Neural progenitor cell (in vitro differentiated cells): ENCODE measurements at regions not wholly inside any gene's neighbourhood (a gene's known extent, or its start where the extent isn't known, plus 50 kb on each side); places are given as distances from the start of the nearest gene placed in this dataset.

Source experiments
- EZH2phosphoT487 ChIP-seq: fragments of 200-600 bp; sonication (generic); IDR thresholded peaks from 2 replicates; pipeline ENCODE4 v1.6.1; 2017; ENCODE audit warnings: antibody characterized with exemption
- TF ChIP-seq, protein P1 (sequence below): fragments of 200-600 bp; sonication (generic); IDR thresholded peaks from 2 replicates; pipeline ENCODE4 v1.5.1; 2017; ENCODE audit warnings: antibody characterized with exemption, mild to moderate bottlenecking

DNA sequence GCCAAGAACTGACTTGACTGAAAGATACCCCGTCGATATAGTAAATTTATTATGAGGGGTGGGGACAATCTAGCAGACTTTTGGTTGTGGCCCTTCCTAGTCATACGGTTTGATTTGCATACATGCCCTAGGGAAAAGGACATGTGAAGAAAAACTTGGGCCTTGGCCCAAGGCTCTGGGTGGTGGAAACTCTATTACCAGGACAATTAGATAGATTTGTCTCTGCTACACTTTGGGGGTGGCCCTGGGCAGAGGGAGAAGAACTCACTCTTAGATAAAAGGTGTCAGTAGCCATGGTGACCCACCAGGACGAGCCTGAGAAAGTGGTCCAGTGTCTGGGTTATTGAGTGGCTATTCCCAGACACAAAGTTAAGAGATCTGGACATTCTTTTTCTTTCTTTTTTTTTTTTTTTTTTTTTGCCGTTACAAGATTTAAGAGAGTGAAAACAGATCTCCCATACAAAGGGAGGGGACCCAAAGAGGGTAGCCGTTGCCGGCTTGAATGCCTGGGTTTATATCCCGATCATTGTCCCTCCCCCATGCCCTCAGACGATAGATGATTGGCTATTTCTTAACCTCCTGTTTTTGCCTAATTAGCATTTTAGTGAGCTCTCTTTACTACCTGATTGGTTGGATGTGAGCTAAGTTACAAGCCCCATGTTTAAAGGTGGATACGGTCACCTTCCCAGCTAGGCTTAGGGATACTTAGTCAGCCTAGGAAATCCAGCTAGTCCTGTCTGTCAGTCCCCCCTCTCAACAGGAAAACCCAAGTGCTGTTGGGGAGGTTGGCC, 96.4 kb upstream of the SMAD3 start:
- TF ChIP-seq, protein P1, sequence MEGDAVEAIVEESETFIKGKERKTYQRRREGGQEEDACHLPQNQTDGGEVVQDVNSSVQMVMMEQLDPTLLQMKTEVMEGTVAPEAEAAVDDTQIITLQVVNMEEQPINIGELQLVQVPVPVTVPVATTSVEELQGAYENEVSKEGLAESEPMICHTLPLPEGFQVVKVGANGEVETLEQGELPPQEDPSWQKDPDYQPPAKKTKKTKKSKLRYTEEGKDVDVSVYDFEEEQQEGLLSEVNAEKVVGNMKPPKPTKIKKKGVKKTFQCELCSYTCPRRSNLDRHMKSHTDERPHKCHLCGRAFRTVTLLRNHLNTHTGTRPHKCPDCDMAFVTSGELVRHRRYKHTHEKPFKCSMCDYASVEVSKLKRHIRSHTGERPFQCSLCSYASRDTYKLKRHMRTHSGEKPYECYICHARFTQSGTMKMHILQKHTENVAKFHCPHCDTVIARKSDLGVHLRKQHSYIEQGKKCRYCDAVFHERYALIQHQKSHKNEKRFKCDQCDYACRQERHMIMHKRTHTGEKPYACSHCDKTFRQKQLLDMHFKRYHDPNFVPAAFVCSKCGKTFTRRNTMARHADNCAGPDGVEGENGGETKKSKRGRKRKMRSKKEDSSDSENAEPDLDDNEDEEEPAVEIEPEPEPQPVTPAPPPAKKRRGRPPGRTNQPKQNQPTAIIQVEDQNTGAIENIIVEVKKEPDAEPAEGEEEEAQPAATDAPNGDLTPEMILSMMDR: no peak
- no peak for TF ChIP-seq EZH2phosphoT487
